Dermis microvascular lymphatic vessel endothelial cell (primary cell): ENCODE measurements at regions not wholly inside any gene's neighbourhood (a gene's known extent, or its start where the extent isn't known, plus 50 kb on each side); places are given as distances from the start of the nearest gene placed in this dataset.
"Not testable (repeated sequence)": the region's sequence is repeated elsewhere in the genome, so short reads cannot be mapped to it uniquely, and the experiment has no call there.

Experiments used
- DNase-seq, 2 donors: peaks; one replicate each; pipeline versions ENCODE4 v3.0.0 to v3.0.0-alpha.2; 2010; ENCODE audit warnings: low read depth in 2 of 2

GRCh38 chr12:46549527-46550265 lies 177.1 kb upstream of the SLC38A2 start:
- peak in 1 of 2 donors; percentile 68 for DNase-seq

GRCh38 chr12:46548605-46549071 lies 176.1 kb upstream of the SLC38A2 start:
- DNase-seq, result no peak

GRCh38 chr12:46547421-46548354 lies 175.1 kb upstream of the SLC38A2 start:
- DNase-seq, result peak in 1 of 2 donors; percentile 9

GRCh38 chr12:46546634-46547273 lies 174.2 kb upstream of the SLC38A2 start:
- no peak for DNase-seq

- DNase-seq, result not testable (repeated sequence)
These were observed 170.8 kb upstream of the SLC38A2 start for GRCh38 chr12:46543378-46543795.

GRCh38 chr12:46538976-46539375 lies 166.4 kb upstream of the SLC38A2 start:
- no peak for DNase-seq

- DNase-seq, result no peak
These were observed 164.9 kb upstream of the SLC38A2 start for GRCh38 chr12:46537387-46537955.

- not testable (repeated sequence) for DNase-seq
These were observed 163.7 kb upstream of the SLC38A2 start for GRCh38 chr12:46536316-46536715.

GRCh38 chr12:46535907-46536306 lies 163.3 kb upstream of the SLC38A2 start:
- no peak for DNase-seq

GRCh38 chr12:46535376-46535775 lies 162.8 kb upstream of the SLC38A2 start:
- no peak for DNase-seq

GRCh38 chr12:46534327-46534840 lies 161.8 kb upstream of the SLC38A2 start:
- DNase-seq, result peak in 1 of 2 donors; percentile 46

- peak in 1 of 2 donors; percentile 81 for DNase-seq
These were observed 161.2 kb upstream of the SLC38A2 start for GRCh38 chr12:46533723-46534122.

GRCh38 chr12:46531804-46532203 lies 159.2 kb upstream of the SLC38A2 start:
- DNase-seq, result no peak

GRCh38 chr12:46531059-46531785 lies 158.6 kb upstream of the SLC38A2 start:
- no peak for DNase-seq

- no peak for DNase-seq
These were observed 157.9 kb upstream of the SLC38A2 start for GRCh38 chr12:46530373-46531056.

- no peak for DNase-seq
These were observed 153.7 kb upstream of the SLC38A2 start for GRCh38 chr12:46526233-46526632.

- peak in 1 of 2 donors; percentile 41 for DNase-seq
These were observed 152.2 kb upstream of the SLC38A2 start for GRCh38 chr12:46524778-46525177.

- DNase-seq, result peak in 1 of 2 donors; percentile 87
These were observed 151.5 kb upstream of the SLC38A2 start for GRCh38 chr12:46523863-46524770.

- no peak for DNase-seq
These were observed 150.9 kb upstream of the SLC38A2 start for GRCh38 chr12:46523446-46523845.
